Transverse colon (tissue), 4 donors: ENCODE measurements at regions not wholly inside any gene's neighbourhood (a gene's known extent, or its start where the extent isn't known, plus 50 kb on each side); places are given as distances from the start of the nearest gene placed in this dataset.
"Not testable (repeated sequence)": the region's sequence is repeated elsewhere in the genome, so short reads cannot be mapped to it uniquely, and the experiment has no call there.

ENCODE experiments used
- DNase-seq: peaks from one replicate; pipeline ENCODE4 v3.0.0-alpha.2; 2019
- H3K27ac ChIP-seq, 4 donors: fragments of 200-600 bp; sonication (generic); 2 replicates each; pipeline ENCODE4 v1.5.1; 2016 to 2018; ENCODE audit warnings: inconsistent platforms in 4 of 4
- H3K27me3 ChIP-seq: fragments of 200-600 bp; sonication (generic); 2 replicates; pipeline ENCODE4 v1.5.1; 2017; ENCODE audit warnings: inconsistent platforms
- H3K36me3 ChIP-seq, 4 donors: fragments of 200-600 bp; sonication (generic); 2 replicates each; pipeline ENCODE4 v1.5.1; 2017 to 2019; ENCODE audit warnings: inconsistent platforms in 4 of 4
- H3K4me1 ChIP-seq, 4 donors: fragments of 200-600 bp; sonication (generic); 2 replicates each; pipeline ENCODE4 v1.5.1; 2017 to 2020; ENCODE audit warnings: inconsistent platforms in 4 of 4
- H3K4me3 ChIP-seq, 4 donors: fragments of 200-600 bp; sonication (generic); 1 replicate in 1 of 4; 2 replicates in 3 of 4; pipeline versions ENCODE4 v1.5.1 to v1.6.1; 2017 to 2019; ENCODE audit warnings: inconsistent platforms in 4 of 4
- H3K9me3 ChIP-seq, 2 donors: fragments of 200-600 bp; sonication (generic); 2 replicates each; pipeline ENCODE4 v1.5.1; 2017 to 2019; ENCODE audit warnings: inconsistent platforms in 2 of 2
- CTCF ChIP-seq, 5 experiments: fragments of 200-600 bp in 3 of 5; fragments of 450-650 bp in 2 of 5; sonication (generic) in 3 of 5; IDR thresholded peaks; 1 replicate in 2 of 5; 2 replicates in 3 of 5; pipeline ENCODE4 v1.5.1; 2016 to 2017; ENCODE audit warnings: antibody characterized with exemption in 5 of 5, inconsistent platforms in 3 of 5, mild to moderate bottlenecking in 2 of 5, moderate library complexity in 1 of 5
- EP300 ChIP-seq: sonication (generic); formaldehyde crosslinking; IDR thresholded peaks from one replicate; pipeline ENCODE4 v1.6.1; 2017; ENCODE audit warnings: antibody characterized with exemption, low read depth
- POLR2A ChIP-seq: fragments of 450-650 bp; IDR thresholded peaks from one replicate; pipeline ENCODE4 v1.6.1; 2016; ENCODE audit warnings: antibody characterized with exemption, mild to moderate bottlenecking, moderate library complexity
- POLR2AphosphoS5 ChIP-seq, 3 donors: sonication (generic); formaldehyde crosslinking; IDR thresholded peaks; one replicate each; pipeline ENCODE4 v1.6.1; 2016; ENCODE audit warnings: antibody characterized with exemption in 3 of 3
- WGBS, 2 donors: methylation state at CpG; one replicate each; pipeline ENCODE4 v1.1.5; 2018; ENCODE audit warnings: low coverage in 1 of 2; 5-methylcytosine and 5-hydroxymethylcytosine counted together
- in situ Hi-C, 4 donors: fragments of 200-750 bp; cut with MboI; loops; one replicate each; pipeline versions ENCODE4 v1.15.0 to v1.15.1; 2017; ENCODE audit warnings: low sequenced_read_pairs in 3 of 4, low pct_ligation_motif_present in 1 of 4, low pct_unique_long_range_greater_than_20kb in 1 of 4
- intact Hi-C: fragments of 100-400 bp; cut with DNase I; formaldehyde crosslinking; loops from one replicate; pipeline ENCODE4 v1.15.1; 2023; ENCODE audit warnings: low total_unique reads

- Histone ChIP-seq H3K27ac (no peak overlapping the region), H3K36me3 (no peaks in the 10 kb centered on the region), H3K27me3 (no peaks in the 10 kb centered on the region), H3K9me3 (no peaks in the 10 kb centered on the region), H3K4me1 (peaks cover 0 to 6% (median 0%) of the 10 kb centered on the region in 4 donors), H3K4me3 (no peak overlapping the region)
- TF ChIP-seq POLR2A (no peak), EP300 (no peak), POLR2AphosphoS5 (IDR thresholded peaks at IDR 0.05) (no peak), CTCF (IDR thresholded peaks at IDR 0.05) (no peak)
- intact Hi-C loops: no loop called here
- WGBS, 2 donors: 78 to 88% methylated on average over 1 of the region's 1 CpG
- DNase-seq: no peak
- in situ Hi-C loops: no loop called here
Observed at GRCh38 chr5:56729488-56729887, 85.9 kb upstream of the MAP3K1 start.

GRCh38 chr5:56725711-56726411 lies 89.5 kb upstream of the MAP3K1 start:
- no peak for DNase-seq
- Histone ChIP-seq H3K4me3 (no peak overlapping the region), H3K4me1 (no peaks in the 10 kb centered on the region), H3K9me3 (no peaks in the 10 kb centered on the region), H3K27me3 (no peaks in the 10 kb centered on the region), H3K27ac (no peak overlapping the region), H3K36me3 (no peaks in the 10 kb centered on the region)
- TF ChIP-seq POLR2A: no peak
- TF ChIP-seq EP300: no peak
- TF ChIP-seq CTCF (IDR thresholded peaks at IDR 0.05): no peak
- TF ChIP-seq POLR2AphosphoS5 (IDR thresholded peaks at IDR 0.05): no peak
- in situ Hi-C loops (no loop called here), intact Hi-C loops (no loop called here)
- WGBS, 2 donors: 57 to 68% methylated on average over 8 of the region's 8 CpGs

DNA sequence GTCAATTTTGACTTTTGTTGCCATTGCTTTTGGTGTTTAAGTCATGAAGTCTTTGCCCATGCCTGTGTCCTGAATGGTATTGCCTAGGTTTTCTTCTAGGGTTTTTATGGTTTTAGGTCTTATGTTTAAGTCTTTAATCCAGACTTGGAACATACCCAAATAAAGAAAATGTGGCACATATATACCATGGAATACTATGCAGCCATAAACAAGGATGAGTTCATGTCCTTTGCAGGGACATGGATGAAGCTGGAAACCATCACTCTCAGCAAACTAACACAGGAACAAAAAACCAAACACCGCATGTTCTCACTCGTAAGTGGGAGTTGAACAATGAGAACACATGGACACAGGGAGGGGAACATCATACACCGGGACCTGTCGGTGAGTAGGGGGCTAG lies 90.5 kb upstream of the MAP3K1 start:
- H3K36me3 ChIP-seq, in situ Hi-C loops, intact Hi-C loops, H3K27ac ChIP-seq, DNase-seq, H3K27me3 ChIP-seq, H3K4me3 ChIP-seq, H3K9me3 ChIP-seq, H3K4me1 ChIP-seq: not testable (repeated sequence)
- 93 to 98% methylated on average over 4 of the region's 4 CpGs for WGBS, 2 donors

- intact Hi-C loops: no loop called here
- no peak overlapping the region for H3K27ac ChIP-seq
- WGBS, 2 donors: 88 to 89% methylated on average over 3 of the region's 3 CpGs
Observed at GRCh38 chr5:56722317-56722716, 93.0 kb upstream of the MAP3K1 start.

GRCh38 chr5:56717253-56717987 lies 97.9 kb upstream of the MAP3K1 start:
- Histone ChIP-seq H3K36me3 (no peaks in the 10 kb centered on the region), H3K27ac (no peak overlapping the region), H3K9me3 (no peaks in the 10 kb centered on the region), H3K4me3 (no peak overlapping the region), H3K4me1 (no peaks in the 10 kb centered on the region), H3K27me3 (no peaks in the 10 kb centered on the region)
- intact Hi-C loops: no loop called here
- no peak for DNase-seq
- TF ChIP-seq POLR2A (no peak), CTCF (IDR thresholded peaks at IDR 0.05) (no peak), POLR2AphosphoS5 (IDR thresholded peaks at IDR 0.05) (no peak), EP300 (no peak)
- in situ Hi-C loops: no loop called here
- WGBS, 2 donors: 72 to 82% methylated on average over 4 to 11 of the region's 11 CpGs

More at GRCh38 chr5:56722317-56722716, 93.0 kb upstream of the MAP3K1 start:
- Histone ChIP-seq H3K27me3 (no peaks in the 10 kb centered on the region), H3K36me3 (no peaks in the 10 kb centered on the region), H3K9me3 (no peaks in the 10 kb centered on the region), H3K4me3 (no peak overlapping the region), H3K4me1 (no peaks in the 10 kb centered on the region)
- TF ChIP-seq EP300: no peak
- no peak for DNase-seq
- in situ Hi-C loops: no loop called here
